Muscle of leg (tissue), 3 donors: ENCODE measurements at regions not wholly inside any gene's neighbourhood (a gene's known extent, or its start where the extent isn't known, plus 50 kb on each side); places are given as distances from the start of the nearest gene placed in this dataset.

Source experiments
- DNase-seq: peaks from one replicate; pipeline ENCODE4 v3.0.0; 2013
- H3K27ac ChIP-seq: one replicate; pipeline ENCODE4 v1.5.1; 2013; ENCODE audit warnings: mild to moderate bottlenecking, low read length, control low read depth
- H3K27me3 ChIP-seq: one replicate; pipeline ENCODE4 v1.6.1; 2013; ENCODE audit warnings: low read length; ENCODE audit not compliant: control insufficient read depth, insufficient read depth
- H3K36me3 ChIP-seq: one replicate; pipeline ENCODE4 v1.6.1; 2013; ENCODE audit warnings: low read length; ENCODE audit not compliant: control insufficient read depth, insufficient read depth
- H3K4me1 ChIP-seq: one replicate; pipeline ENCODE4 v1.6.1; 2013; ENCODE audit warnings: low read length; ENCODE audit not compliant: control insufficient read depth, insufficient read depth
- H3K4me3 ChIP-seq: one replicate; pipeline ENCODE4 v1.5.1; 2013; ENCODE audit warnings: low read length, control low read depth
- H3K9me3 ChIP-seq: replicated peaks from 2 replicates; pipeline ENCODE4 v1.6.1; 2013; ENCODE audit warnings: low read depth, low read length; ENCODE audit not compliant: control insufficient read depth
- WGBS: methylation state at CpG from one replicate; pipeline ENCODE4 v1.1.5; 2013; ENCODE audit warnings: missing lambda C conversion rate; ENCODE audit not compliant: insufficient coverage; 5-methylcytosine and 5-hydroxymethylcytosine counted together

- H3K9me3 ChIP-seq, result no peaks in the 10 kb centered on the region
- no peak overlapping the region for H3K4me3 ChIP-seq
- H3K27me3 ChIP-seq, result no peaks in the 10 kb centered on the region
- no peak for DNase-seq
- no peak overlapping the region for H3K27ac ChIP-seq
- H3K4me1 ChIP-seq, result peaks cover 9% of the 10 kb centered on the region
- 57% methylated on average over 1 of the region's 5 CpGs for WGBS
- no peaks in the 10 kb centered on the region for H3K36me3 ChIP-seq
Measured at GRCh38 chr5:74372502-74373064, 267.9 kb downstream of the ENC1 start.

GRCh38 chr5:74372051-74372450 lies 268.5 kb downstream of the ENC1 start:
- no peaks in the 10 kb centered on the region for H3K36me3 ChIP-seq
- no CpG with 5 or more reads among the region's 3 CpGs for WGBS
- DNase-seq, result no peak
- peaks cover 14% of the 10 kb centered on the region for H3K4me1 ChIP-seq
- no peak overlapping the region for H3K4me3 ChIP-seq
- H3K27ac ChIP-seq, result no peak overlapping the region
- H3K9me3 ChIP-seq, result no peaks in the 10 kb centered on the region
- no peaks in the 10 kb centered on the region for H3K27me3 ChIP-seq

GRCh38 chr5:74371621-74372020 lies 268.9 kb downstream of the ENC1 start:
- WGBS, result 94% methylated on average over 3 of the region's 5 CpGs
- Histone ChIP-seq H3K27ac (no peak overlapping the region), H3K27me3 (no peaks in the 10 kb centered on the region), H3K4me3 (no peak overlapping the region), H3K36me3 (no peaks in the 10 kb centered on the region), H3K9me3 (no peaks in the 10 kb centered on the region), H3K4me1 (peaks cover 15% of the 10 kb centered on the region)
- no peak for DNase-seq

GRCh38 chr5:74370168-74370567 lies 270.4 kb downstream of the ENC1 start:
- no peak overlapping the region for H3K27ac ChIP-seq
- H3K9me3 ChIP-seq, result peaks cover 7% of the 10 kb centered on the region
- 55% methylated on average over 7 of the region's 7 CpGs for WGBS
- H3K27me3 ChIP-seq, result no peaks in the 10 kb centered on the region
- no peaks in the 10 kb centered on the region for H3K36me3 ChIP-seq
- H3K4me3 ChIP-seq, result no peak overlapping the region
- peaks cover 15% of the 10 kb centered on the region for H3K4me1 ChIP-seq
- peak; percentile 37 for DNase-seq

- DNase-seq, result no peak
- H3K4me1 ChIP-seq, result peaks cover 15% of the 10 kb centered on the region
- H3K27ac ChIP-seq, result no peak overlapping the region
- no CpG with 5 or more reads among the region's 6 CpGs for WGBS
- peaks cover 7% of the 10 kb centered on the region for H3K9me3 ChIP-seq
- H3K27me3 ChIP-seq, result no peaks in the 10 kb centered on the region
- H3K4me3 ChIP-seq, result no peak overlapping the region
- H3K36me3 ChIP-seq, result no peaks in the 10 kb centered on the region
Measured at GRCh38 chr5:74369173-74369572, 271.4 kb downstream of the ENC1 start.

GRCh38 chr5:74367934-74368333 lies 272.6 kb downstream of the ENC1 start:
- Histone ChIP-seq H3K27ac (no peak overlapping the region), H3K27me3 (no peaks in the 10 kb centered on the region), H3K9me3 (peaks cover 7% of the 10 kb centered on the region), H3K4me1 (peaks cover 15% of the 10 kb centered on the region), H3K4me3 (no peak overlapping the region), H3K36me3 (no peaks in the 10 kb centered on the region)
- 83% methylated on average over 2 of the region's 4 CpGs for WGBS
- DNase-seq, result peak; percentile 35

- 41% methylated on average over 3 of the region's 4 CpGs for WGBS
- no peak overlapping the region for H3K4me3 ChIP-seq
- H3K4me1 ChIP-seq, result peaks cover 15% of the 10 kb centered on the region
- no peaks in the 10 kb centered on the region for H3K36me3 ChIP-seq
- H3K9me3 ChIP-seq, result peaks cover 7% of the 10 kb centered on the region
- H3K27me3 ChIP-seq, result no peaks in the 10 kb centered on the region
- no peak overlapping the region for H3K27ac ChIP-seq
- DNase-seq, result peak; percentile 80
Measured at GRCh38 chr5:74367241-74367733, 273.2 kb downstream of the ENC1 start.

- H3K4me1 ChIP-seq, result peaks cover 15% of the 10 kb centered on the region
- no peak for DNase-seq
- WGBS, result no CpG with 5 or more reads among the region's 1 CpG
Measured at GRCh38 chr5:74365723-74366122, 274.8 kb downstream of the ENC1 start.

GRCh38 chr5:74364507-74364906 lies 276.0 kb downstream of the ENC1 start:
- H3K4me1 ChIP-seq, result peaks cover 10% of the 10 kb centered on the region
- H3K27ac ChIP-seq, result no peak overlapping the region
- DNase-seq, result no peak
- H3K27me3 ChIP-seq, result no peaks in the 10 kb centered on the region
- H3K9me3 ChIP-seq, result peaks cover 7% of the 10 kb centered on the region
- H3K36me3 ChIP-seq, result no peaks in the 10 kb centered on the region
- WGBS, result no CpG with 5 or more reads among the region's 4 CpGs
- H3K4me3 ChIP-seq, result no peak overlapping the region

More at GRCh38 chr5:74365723-74366122, 274.8 kb downstream of the ENC1 start:
- Histone ChIP-seq H3K27ac (no peak overlapping the region), H3K4me3 (no peak overlapping the region), H3K9me3 (peaks cover 7% of the 10 kb centered on the region), H3K36me3 (no peaks in the 10 kb centered on the region), H3K27me3 (no peaks in the 10 kb centered on the region)

GRCh38 chr5:74363603-74364205 lies 276.8 kb downstream of the ENC1 start:
- Histone ChIP-seq H3K27me3 (no peaks in the 10 kb centered on the region), H3K36me3 (no peaks in the 10 kb centered on the region), H3K4me3 (no peak overlapping the region), H3K27ac (no peak overlapping the region), H3K4me1 (peaks cover 10% of the 10 kb centered on the region), H3K9me3 (peaks cover 7% of the 10 kb centered on the region)
- DNase-seq, result no peak
- 80% methylated on average over 2 of the region's 7 CpGs for WGBS
